Lung (tissue), 11 donors: ENCODE measurements at regions not wholly inside any gene's neighbourhood (a gene's known extent, or its start where the extent isn't known, plus 50 kb on each side); places are given as distances from the start of the nearest gene placed in this dataset.
"Not testable (repeated sequence)": the region's sequence is repeated elsewhere in the genome, so short reads cannot be mapped to it uniquely, and the experiment has no call there.

Experiments
- ATAC-seq: fragments of 200-7000 bp; cut with Tn5 transposase; one replicate; pipeline ENCODE4 v1.9.1; 2020; ENCODE audit warnings: moderate number of reproducible peaks; ENCODE audit not compliant: insufficient read depth, low FRiP score
- DNase-seq, 3 donors: peaks; one replicate each; pipeline ENCODE4 v3.0.0-alpha.2; 2013 to 2017
- H3K27ac ChIP-seq, 2 donors: one replicate each; pipeline ENCODE4 v1.5.1; 2013; ENCODE audit warnings: mild to moderate bottlenecking in 2 of 2, moderate library complexity in 2 of 2, control low read depth in 1 of 2, inconsistent platforms in 1 of 2, low read depth in 1 of 2, low read length in 1 of 2
- H3K27me3 ChIP-seq, 3 donors: one replicate each; pipeline ENCODE4 v1.5.1; 2013; ENCODE audit warnings: low read length in 2 of 3; ENCODE audit not compliant: control insufficient read depth in 3 of 3, insufficient read depth in 3 of 3
- H3K36me3 ChIP-seq, 4 donors: one replicate each; pipeline ENCODE4 v1.5.1; 2013; ENCODE audit warnings: low read length in 4 of 4, mild to moderate bottlenecking in 1 of 4, moderate library complexity in 1 of 4; ENCODE audit not compliant: control insufficient read depth in 4 of 4, insufficient read depth in 4 of 4
- H3K4me1 ChIP-seq, 5 donors: one replicate each; pipeline ENCODE4 v1.5.1; 2013; ENCODE audit warnings: low read length in 5 of 5, mild to moderate bottlenecking in 2 of 5, moderate library complexity in 1 of 5; ENCODE audit not compliant: control insufficient read depth in 5 of 5, insufficient read depth in 5 of 5
- H3K4me3 ChIP-seq: one replicate; pipeline ENCODE4 v1.5.1; 2013; ENCODE audit warnings: mild to moderate bottlenecking, control low read depth, moderate library complexity
- H3K9ac ChIP-seq, 2 donors: one replicate each; pipeline ENCODE4 v1.5.1; 2013; ENCODE audit warnings: low read length in 2 of 2, control low read depth in 1 of 2; ENCODE audit not compliant: insufficient read depth in 1 of 2
- H3K9me3 ChIP-seq, 4 donors: one replicate each; pipeline ENCODE4 v1.5.1; 2013; ENCODE audit warnings: low read length in 3 of 4, mild to moderate bottlenecking in 1 of 4, moderate library complexity in 1 of 4; ENCODE audit not compliant: control insufficient read depth in 4 of 4, insufficient read depth in 3 of 4
- WGBS, 2 donors: extraction: QIAGEN DNeasy Blood & Tissue Kit; methylation state at CpG; one replicate each; pipeline ENCODE4 v1.1.7; 2013; 5-methylcytosine and 5-hydroxymethylcytosine counted together
- TF ChIP-seq, protein P1 (sequence below): IDR thresholded peaks from 2 replicates; pipeline ENCODE4 v1.5.1; 2012; ENCODE audit warnings: mild to moderate bottlenecking; ENCODE audit errors: control extremely low read depth, extremely low read depth
- donor health status: control.
- donor health status: control.
- donor health status: Bipolar disorder and iron deficiency.
- donor health status: healthy.
- donor health status: DM: yes; HTN: yes; CAD: no.

DNA sequence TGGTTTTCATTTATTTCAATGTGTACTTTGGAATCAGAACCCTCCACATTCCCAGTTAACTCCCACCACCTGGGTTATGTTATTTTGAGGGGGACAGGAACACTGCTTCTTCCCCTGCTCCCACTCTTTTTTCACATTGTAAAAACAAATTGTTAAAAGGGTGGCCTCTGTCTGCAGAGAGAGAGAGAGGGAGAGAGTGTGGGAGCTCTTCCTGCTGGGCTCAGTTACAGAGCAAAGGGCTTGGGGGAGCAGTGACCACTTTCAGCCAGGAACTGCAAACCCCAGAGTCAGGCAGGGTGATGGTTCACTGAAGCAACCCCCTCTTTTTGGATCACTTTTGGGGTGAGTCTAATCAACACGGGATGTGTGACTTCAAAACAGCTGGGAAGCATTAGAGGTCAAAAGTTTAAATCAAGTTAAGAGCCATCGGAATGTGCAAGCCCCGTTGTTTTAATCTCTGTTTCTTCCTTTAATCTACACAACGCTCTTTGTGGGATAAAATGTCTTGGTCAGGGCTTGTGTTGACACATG lies 577.0 kb upstream of the CDH11 start:
- no peaks in the 10 kb centered on the region for H3K27me3 ChIP-seq
- ATAC-seq (no peak), DNase-seq (peak; percentile 61 to 84 (median 84))
- peaks cover 0 to 41% (median 13%) of the 10 kb centered on the region in 5 donors for H3K4me1 ChIP-seq
- TF ChIP-seq, protein P1, sequence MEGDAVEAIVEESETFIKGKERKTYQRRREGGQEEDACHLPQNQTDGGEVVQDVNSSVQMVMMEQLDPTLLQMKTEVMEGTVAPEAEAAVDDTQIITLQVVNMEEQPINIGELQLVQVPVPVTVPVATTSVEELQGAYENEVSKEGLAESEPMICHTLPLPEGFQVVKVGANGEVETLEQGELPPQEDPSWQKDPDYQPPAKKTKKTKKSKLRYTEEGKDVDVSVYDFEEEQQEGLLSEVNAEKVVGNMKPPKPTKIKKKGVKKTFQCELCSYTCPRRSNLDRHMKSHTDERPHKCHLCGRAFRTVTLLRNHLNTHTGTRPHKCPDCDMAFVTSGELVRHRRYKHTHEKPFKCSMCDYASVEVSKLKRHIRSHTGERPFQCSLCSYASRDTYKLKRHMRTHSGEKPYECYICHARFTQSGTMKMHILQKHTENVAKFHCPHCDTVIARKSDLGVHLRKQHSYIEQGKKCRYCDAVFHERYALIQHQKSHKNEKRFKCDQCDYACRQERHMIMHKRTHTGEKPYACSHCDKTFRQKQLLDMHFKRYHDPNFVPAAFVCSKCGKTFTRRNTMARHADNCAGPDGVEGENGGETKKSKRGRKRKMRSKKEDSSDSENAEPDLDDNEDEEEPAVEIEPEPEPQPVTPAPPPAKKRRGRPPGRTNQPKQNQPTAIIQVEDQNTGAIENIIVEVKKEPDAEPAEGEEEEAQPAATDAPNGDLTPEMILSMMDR = no peak
- WGBS, 2 donors = 24 to 31% methylated on average over 4 of the region's 4 CpGs
- H3K4me3 ChIP-seq = no peak overlapping the region
- no peak overlapping the region for H3K9ac ChIP-seq
- H3K36me3 ChIP-seq = no peaks in the 10 kb centered on the region
- peaks cover 0 to 2% (median 0%) of the 10 kb centered on the region in 4 donors for H3K9me3 ChIP-seq
- H3K27ac ChIP-seq = no peak overlapping the region

DNA sequence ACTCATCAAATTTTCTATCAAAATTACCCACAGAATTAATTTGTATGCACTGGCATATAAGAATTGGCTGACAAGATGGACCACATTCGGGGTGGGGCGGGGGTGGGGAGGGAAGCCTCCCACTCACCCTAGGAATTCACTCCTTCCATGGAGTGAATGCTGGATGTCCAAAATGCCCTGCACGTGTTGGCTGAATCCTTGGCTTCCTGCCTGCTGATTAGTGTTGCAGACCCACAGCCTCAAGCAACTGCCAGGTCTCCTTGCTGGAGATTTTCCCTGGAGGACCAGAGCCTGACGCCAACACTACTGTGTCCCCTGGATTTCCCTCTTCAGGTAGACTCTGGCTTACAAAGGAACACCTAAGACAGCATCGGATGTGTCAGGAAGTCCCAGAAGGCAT lies 575.7 kb upstream of the CDH11 start:
- no peak overlapping the region for H3K4me3 ChIP-seq
- 76 to 83% methylated on average over 5 of the region's 5 CpGs for WGBS, 2 donors
- H3K4me1 ChIP-seq = peaks cover 0 to 31% (median 9%) of the 10 kb centered on the region in 5 donors
- DNase-seq = peak; percentile 32 to 51 (median 42)
- H3K27me3 ChIP-seq = no peaks in the 10 kb centered on the region
- H3K27ac ChIP-seq = no peak overlapping the region
- H3K9ac ChIP-seq = no peak overlapping the region
- H3K9me3 ChIP-seq = peaks cover 0 to 2% (median 0%) of the 10 kb centered on the region in 4 donors
- TF ChIP-seq, protein P1 = no peak
- ATAC-seq = no peak
- H3K36me3 ChIP-seq = no peaks in the 10 kb centered on the region

DNA sequence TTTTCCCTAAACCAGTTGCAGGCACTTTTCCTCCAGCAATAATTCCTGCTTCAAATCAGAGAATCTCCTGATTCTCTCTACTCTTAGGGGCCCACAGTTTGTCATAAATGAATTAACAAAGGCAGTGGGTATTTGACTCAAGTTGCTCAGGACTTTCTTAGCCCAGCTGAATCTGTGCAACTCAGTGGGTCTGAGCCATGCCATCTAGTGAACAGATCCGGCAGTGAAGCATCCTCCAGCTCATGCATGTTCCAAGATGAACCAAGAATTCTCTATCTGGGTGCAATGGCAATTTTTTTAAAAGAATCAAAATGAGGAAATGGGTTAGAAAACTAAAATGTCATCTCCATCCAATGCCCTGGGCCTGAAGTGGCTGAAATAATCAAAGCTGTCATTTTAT lies 575.2 kb upstream of the CDH11 start:
- Histone ChIP-seq H3K9ac (no peak overlapping the region), H3K36me3 (no peaks in the 10 kb centered on the region), H3K9me3 (peaks cover 0 to 2% (median 0%) of the 10 kb centered on the region in 4 donors), H3K27ac (no peak overlapping the region), H3K4me1 (peaks cover 0 to 27% (median 9%) of the 10 kb centered on the region in 5 donors), H3K27me3 (no peaks in the 10 kb centered on the region), H3K4me3 (no peak overlapping the region)
- WGBS, 2 donors = 71 to 83% methylated on average over 1 of the region's 1 CpG
- peak in 1 of 3 donors; percentile 42 for DNase-seq
- ATAC-seq = no peak
- TF ChIP-seq, protein P1 = no peak

- not testable (repeated sequence) for H3K4me1 ChIP-seq, H3K36me3 ChIP-seq, DNase-seq, ATAC-seq, H3K9me3 ChIP-seq, H3K4me3 ChIP-seq, H3K9ac ChIP-seq, H3K27me3 ChIP-seq, H3K27ac ChIP-seq
- 89 to 99% methylated on average over 3 to 4 of the region's 4 CpGs for WGBS, 2 donors
Measured at GRCh38 chr16:65691846-65692245, 570.0 kb upstream of the CDH11 start.
